CD14-positive monocyte (primary cell): ENCODE measurements at regions not wholly inside any gene's neighbourhood (a gene's known extent, or its start where the extent isn't known, plus 50 kb on each side); places are given as distances from the start of the nearest gene placed in this dataset.

Experiments used
- DNase-seq, 3 donors: peaks; one replicate each; pipeline ENCODE4 v3.0.0-alpha.2; 2011 to 2022
- H2AFZ ChIP-seq: 2 replicates; pipeline ENCODE4 v1.6.0; 2012; ENCODE audit warnings: mild to moderate bottlenecking, low read depth, low read length, inconsistent platforms; ENCODE audit not compliant: insufficient read depth, poor library complexity, severe bottlenecking
- H3K27ac ChIP-seq, 2 donors: 1 replicate in 1 of 2; 2 replicates in 1 of 2; pipeline ENCODE4 v1.5.1; 2012 to 2013; ENCODE audit warnings: low read length in 2 of 2, control low read depth in 1 of 2, inconsistent platforms in 1 of 2, low read depth in 1 of 2, mild to moderate bottlenecking in 1 of 2
- H3K27me3 ChIP-seq, 2 donors: one replicate each; pipeline versions ENCODE4 v1.6.0 to v1.6.1; 2011 to 2013; ENCODE audit warnings: low read length in 2 of 2; ENCODE audit not compliant: control insufficient read depth in 2 of 2, insufficient read depth in 2 of 2
- H3K36me3 ChIP-seq, 2 donors: replicated peaks in 1 of 2; 1 replicate in 1 of 2; 2 replicates in 1 of 2; pipeline versions ENCODE4 v1.5.1 to v1.6.1; 2012 to 2013; ENCODE audit warnings: low read length in 2 of 2, control low read depth in 1 of 2, inconsistent platforms in 1 of 2, mild to moderate bottlenecking in 1 of 2; ENCODE audit not compliant: insufficient read depth in 2 of 2, control insufficient read depth in 1 of 2
- H3K4me1 ChIP-seq, 2 donors: 1 replicate in 1 of 2; 2 replicates in 1 of 2; pipeline versions ENCODE4 v1.5.1 to v1.6.1; 2012 to 2013; ENCODE audit warnings: low read length in 2 of 2, control low read depth in 1 of 2, inconsistent platforms in 1 of 2, mild to moderate bottlenecking in 1 of 2, moderate library complexity in 1 of 2; ENCODE audit not compliant: insufficient read depth in 2 of 2, control insufficient read depth in 1 of 2
- H3K4me2 ChIP-seq: replicated peaks from 2 replicates; pipeline ENCODE3; 2012; ENCODE audit warnings: low read length, moderate library complexity, mild to moderate bottlenecking; ENCODE audit not compliant: poor library complexity, severe bottlenecking; ENCODE audit errors: extremely low read depth
- H3K4me3 ChIP-seq, 3 experiments: fragments of 200-600 bp in 1 of 3; sonication (generic) in 1 of 3; replicated peaks in 1 of 3; 1 replicate in 2 of 3; 2 replicates in 1 of 3; pipeline ENCODE4 v1.5.1; 2011 to 2013; ENCODE audit warnings: low read length in 3 of 3, mild to moderate bottlenecking in 3 of 3, control low read depth in 2 of 3, low read depth in 2 of 3, inconsistent platforms in 1 of 3, moderate library complexity in 1 of 3
- H3K79me2 ChIP-seq: 2 replicates; pipeline ENCODE4 v1.6.0; 2012; ENCODE audit warnings: mild to moderate bottlenecking, control low read depth, inconsistent platforms, low read length, moderate library complexity; ENCODE audit not compliant: insufficient read depth
- H3K9ac ChIP-seq: 2 replicates; pipeline ENCODE4 v1.6.0; 2017; ENCODE audit warnings: low read length, mild to moderate bottlenecking; ENCODE audit not compliant: insufficient read depth, poor library complexity, severe bottlenecking
- H3K9me3 ChIP-seq, 2 donors: replicated peaks in 1 of 2; 1 replicate in 1 of 2; 2 replicates in 1 of 2; pipeline versions ENCODE4 v1.5.1 to v1.6.1; 2012 to 2013; ENCODE audit warnings: low read length in 2 of 2, control low read depth in 1 of 2; ENCODE audit not compliant: control insufficient read depth in 1 of 2, insufficient read depth in 1 of 2
- H4K20me1 ChIP-seq: 2 replicates; pipeline ENCODE4 v1.6.0; 2012; ENCODE audit warnings: mild to moderate bottlenecking, low read length, control low read depth, moderate library complexity; ENCODE audit not compliant: insufficient read depth
- H3K27ac Mint-ChIP-seq, 7 donors: one replicate each; pipeline ENCODE4 v1.8.0; 2020; ENCODE audit warnings: mild to moderate bottlenecking in 7 of 7, mixed read lengths in 7 of 7, moderate library complexity in 6 of 7, inconsistent platforms in 2 of 7
- H3K27me3 Mint-ChIP-seq, 3 donors: one replicate each; pipeline ENCODE4 v1.8.0; 2021 to 2022; ENCODE audit warnings: low read depth in 3 of 3, mild to moderate bottlenecking in 3 of 3, mixed read lengths in 3 of 3, moderate library complexity in 3 of 3, inconsistent platforms in 1 of 3
- H3K36me3 Mint-ChIP-seq, 2 donors: one replicate each; pipeline ENCODE4 v1.8.0; 2020; ENCODE audit warnings: mixed read lengths in 2 of 2, inconsistent platforms in 1 of 2, mild to moderate bottlenecking in 1 of 2
- H3K4me1 Mint-ChIP-seq: one replicate; pipeline ENCODE4 v1.8.0; 2020; ENCODE audit warnings: mild to moderate bottlenecking, mixed read lengths
- H3K4me3 Mint-ChIP-seq, 2 donors: one replicate each; pipeline ENCODE4 v1.8.0; 2020; ENCODE audit warnings: mild to moderate bottlenecking in 2 of 2, mixed read lengths in 2 of 2, moderate library complexity in 1 of 2
- H3K9me3 Mint-ChIP-seq, 7 donors: one replicate each; pipeline ENCODE4 v1.8.0; 2020 to 2022; ENCODE audit warnings: mixed read lengths in 7 of 7, mild to moderate bottlenecking in 6 of 7, moderate library complexity in 6 of 7, inconsistent platforms in 2 of 7
- WGBS: methylation state at CpG from one replicate; pipeline ENCODE4 v1.1.5; 2013; ENCODE audit warnings: missing lambda C conversion rate; ENCODE audit not compliant: insufficient coverage; 5-methylcytosine and 5-hydroxymethylcytosine counted together
- intact Hi-C, 2 donors: fragments of 100-400 bp; cut with micrococcal nuclease; formaldehyde crosslinking; loops; one replicate each; pipeline versions ENCODE4 v1.15.0 to v1.15.1; 2023
- TF ChIP-seq, protein P1 (sequence below): fragments of 200-600 bp; IDR thresholded peaks from one replicate; pipeline ENCODE4 v1.8.0; 2022; ENCODE audit warnings: antibody characterized with exemption, mild to moderate bottlenecking

- no peak overlapping the region for H3K9ac ChIP-seq
Observed at GRCh38 chr6:22643780-22644179, 74.4 kb downstream of the HDGFL1 start.

DNA sequence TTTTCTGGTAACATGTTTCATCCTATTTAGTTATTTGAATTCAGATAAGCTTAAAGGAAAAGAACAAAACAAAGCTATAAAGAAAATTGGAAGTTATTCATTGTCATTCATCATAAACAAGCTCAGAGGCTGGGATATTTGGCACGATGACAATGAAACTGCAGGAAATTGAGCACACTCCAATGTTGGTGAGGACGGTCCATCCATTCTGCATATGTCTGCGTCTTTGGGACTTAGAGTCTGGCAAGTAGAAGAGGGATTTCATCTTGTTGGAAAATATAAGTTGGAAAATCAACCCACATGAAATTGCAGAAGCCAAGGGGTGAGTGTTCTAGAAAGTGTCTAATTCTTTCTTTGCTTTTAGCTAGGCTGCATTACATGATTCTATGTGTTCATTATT, 78.4 kb downstream of the HDGFL1 start:
- intact Hi-C loops = no loop called here
- no peak overlapping the region for H3K27ac Mint-ChIP-seq
- H3K27me3 ChIP-seq = no peaks in the 10 kb centered on the region
- H3K9me3 Mint-ChIP-seq = peaks cover 0 to 12% (median 6%) of the 10 kb centered on the region in 7 donors
- no peaks in the 10 kb centered on the region for H3K79me2 ChIP-seq
- no peak overlapping the region for H3K4me2 ChIP-seq
- H3K36me3 ChIP-seq = no peaks in the 10 kb centered on the region
- H2AFZ ChIP-seq = no peak overlapping the region
- DNase-seq = no peak
- H3K27me3 Mint-ChIP-seq = no peaks in the 10 kb centered on the region
- H3K9me3 ChIP-seq = peaks cover 3 to 9% of the 10 kb centered on the region in 2 donors
- TF ChIP-seq, protein P1, sequence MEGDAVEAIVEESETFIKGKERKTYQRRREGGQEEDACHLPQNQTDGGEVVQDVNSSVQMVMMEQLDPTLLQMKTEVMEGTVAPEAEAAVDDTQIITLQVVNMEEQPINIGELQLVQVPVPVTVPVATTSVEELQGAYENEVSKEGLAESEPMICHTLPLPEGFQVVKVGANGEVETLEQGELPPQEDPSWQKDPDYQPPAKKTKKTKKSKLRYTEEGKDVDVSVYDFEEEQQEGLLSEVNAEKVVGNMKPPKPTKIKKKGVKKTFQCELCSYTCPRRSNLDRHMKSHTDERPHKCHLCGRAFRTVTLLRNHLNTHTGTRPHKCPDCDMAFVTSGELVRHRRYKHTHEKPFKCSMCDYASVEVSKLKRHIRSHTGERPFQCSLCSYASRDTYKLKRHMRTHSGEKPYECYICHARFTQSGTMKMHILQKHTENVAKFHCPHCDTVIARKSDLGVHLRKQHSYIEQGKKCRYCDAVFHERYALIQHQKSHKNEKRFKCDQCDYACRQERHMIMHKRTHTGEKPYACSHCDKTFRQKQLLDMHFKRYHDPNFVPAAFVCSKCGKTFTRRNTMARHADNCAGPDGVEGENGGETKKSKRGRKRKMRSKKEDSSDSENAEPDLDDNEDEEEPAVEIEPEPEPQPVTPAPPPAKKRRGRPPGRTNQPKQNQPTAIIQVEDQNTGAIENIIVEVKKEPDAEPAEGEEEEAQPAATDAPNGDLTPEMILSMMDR = no peak
- H3K4me3 Mint-ChIP-seq = no peak overlapping the region
- no peak overlapping the region for H3K4me3 ChIP-seq
- H3K4me1 ChIP-seq = no peaks in the 10 kb centered on the region
- no peaks in the 10 kb centered on the region for H4K20me1 ChIP-seq
- no peaks in the 10 kb centered on the region for H3K36me3 Mint-ChIP-seq
- WGBS = 96% methylated on average over 3 of the region's 3 CpGs
- H3K9ac ChIP-seq = no peak overlapping the region
- H3K27ac ChIP-seq = no peak overlapping the region
- no peaks in the 10 kb centered on the region for H3K4me1 Mint-ChIP-seq

More at GRCh38 chr6:22643780-22644179, 74.4 kb downstream of the HDGFL1 start:
- Histone ChIP-seq H2AFZ (no peak overlapping the region), H4K20me1 (no peaks in the 10 kb centered on the region), H3K4me3 (no peak overlapping the region), H3K27ac (no peak overlapping the region), H3K36me3 (no peaks in the 10 kb centered on the region), H3K27me3 (no peaks in the 10 kb centered on the region), H3K9me3 (peaks cover 3 to 5% of the 10 kb centered on the region in 2 donors), H3K4me1 (no peaks in the 10 kb centered on the region), H3K4me2 (no peak overlapping the region), H3K79me2 (no peaks in the 10 kb centered on the region)
- Mint-ChIP-seq H3K9me3 (peaks cover 0 to 10% (median 1%) of the 10 kb centered on the region in 7 donors), H3K4me3 (no peak overlapping the region), H3K27me3 (no peaks in the 10 kb centered on the region), H3K4me1 (no peaks in the 10 kb centered on the region), H3K27ac (no peak overlapping the region), H3K36me3 (no peaks in the 10 kb centered on the region)
- WGBS = no CpG with 5 or more reads among the region's 10 CpGs
- TF ChIP-seq, protein P1 = no peak
- intact Hi-C loops = no loop called here
- no peak for DNase-seq
